B cell (primary cell): ENCODE measurements at regions not wholly inside any gene's neighbourhood (a gene's known extent, or its start where the extent isn't known, plus 50 kb on each side); places are given as distances from the start of the nearest gene placed in this dataset.

Source experiments
- ATAC-seq: fragments of 200-7000 bp; cut with Tn5 transposase; one replicate; pipeline ENCODE4 v1.10.0; 2021; ENCODE audit warnings: low read depth, mild to moderate bottlenecking, moderate number of reproducible peaks, moderate library complexity
- CTCF ChIA-PET: fragments of 350-600 bp; sonication (Branson Sonifier 250); formaldehyde crosslinking; loops from one replicate; lab custom pipeline; 2021; ENCODE audit warnings: antibody characterized with exemption, inconsistent platforms; lab: Charles Lee
- POLR2A ChIA-PET: fragments of 350-600 bp; sonication (Branson Sonifier 250); formaldehyde crosslinking; loops from one replicate; lab custom pipeline; 2021; ENCODE audit warnings: antibody characterized with exemption; lab: Charles Lee
- DNase-seq: peaks from one replicate; pipeline ENCODE4 v3.0.0; 2013
- H2AFZ ChIP-seq: 2 replicates; pipeline ENCODE4 v1.6.1; 2012; ENCODE audit warnings: mild to moderate bottlenecking, low read depth, low read length; ENCODE audit not compliant: insufficient read depth, poor library complexity, severe bottlenecking
- H3K27ac ChIP-seq, 2 donors: 1 replicate in 1 of 2; 2 replicates in 1 of 2; pipeline ENCODE4 v1.5.1; 2012 to 2013; ENCODE audit warnings: low read length in 2 of 2, mild to moderate bottlenecking in 2 of 2, moderate library complexity in 1 of 2
- H3K27me3 ChIP-seq, 4 experiments: fragments of 200-600 bp in 1 of 4; sonication (generic) in 1 of 4; replicated peaks in 1 of 4; 1 replicate in 2 of 4; 2 replicates in 2 of 4; pipeline versions ENCODE4 v1.6.1 to v1.7.0; 2013 to 2016; ENCODE audit warnings: low read length in 3 of 4, mild to moderate bottlenecking in 2 of 4, mixed read lengths in 1 of 4, moderate library complexity in 1 of 4; ENCODE audit not compliant: insufficient read depth in 4 of 4, control insufficient read depth in 3 of 4; ENCODE audit errors: control extremely low read depth in 1 of 4
- H3K36me3 ChIP-seq, 2 experiments: replicated peaks in 1 of 2; 1 replicate in 1 of 2; 2 replicates in 1 of 2; pipeline versions ENCODE4 v1.6.1 to v1.7.1; 2013; ENCODE audit warnings: low read length in 1 of 2; ENCODE audit not compliant: insufficient read depth in 2 of 2, control insufficient read depth in 1 of 2; ENCODE audit errors: control extremely low read depth in 1 of 2, extremely low read depth in 1 of 2
- H3K4me1 ChIP-seq, 2 donors: fragments of 200-600 bp in 1 of 2; sonication (generic) in 1 of 2; 1 replicate in 1 of 2; 2 replicates in 1 of 2; pipeline versions ENCODE4 v1.5.1 to v1.6.1; 2013 to 2017; ENCODE audit warnings: low read length in 2 of 2; ENCODE audit not compliant: control insufficient read depth in 2 of 2, insufficient read depth in 2 of 2
- H3K4me2 ChIP-seq: replicated peaks from 2 replicates; pipeline ENCODE3; 2012; ENCODE audit warnings: mild to moderate bottlenecking, low read depth, low read length; ENCODE audit not compliant: poor library complexity, severe bottlenecking
- H3K4me3 ChIP-seq, 5 experiments: fragments of 200-600 bp in 1 of 5; sonication (generic) in 1 of 5; 1 replicate in 3 of 5; 2 replicates in 2 of 5; pipeline versions ENCODE4 v1.5.1 to v1.7.0; 2011 to 2016; ENCODE audit warnings: low read length in 4 of 5, mild to moderate bottlenecking in 4 of 5, low read depth in 2 of 5, control low read depth in 1 of 5, moderate library complexity in 1 of 5; ENCODE audit not compliant: insufficient read depth in 1 of 5; ENCODE audit errors: control extremely low read depth in 1 of 5, extremely low read depth in 1 of 5
- H3K79me2 ChIP-seq: fragments of 200-600 bp; sonication (generic); one replicate; pipeline ENCODE4 v1.6.0; 2016; ENCODE audit warnings: low read length; ENCODE audit not compliant: control insufficient read depth, insufficient read depth
- H3K9ac ChIP-seq: fragments of 200-600 bp; sonication (generic); 2 replicates; pipeline ENCODE4 v1.6.1; 2017; ENCODE audit warnings: mild to moderate bottlenecking, low read length, moderate library complexity
- H3K9me3 ChIP-seq, 3 donors: one replicate each; pipeline versions ENCODE4 v1.6.1 to v1.7.1; 2013; ENCODE audit warnings: low read length in 2 of 3; ENCODE audit not compliant: control insufficient read depth in 2 of 3, insufficient read depth in 1 of 3; ENCODE audit errors: control extremely low read depth in 1 of 3
- H4K20me1 ChIP-seq: 2 replicates; pipeline ENCODE4 v1.6.0; 2012; ENCODE audit warnings: mild to moderate bottlenecking, low read length; ENCODE audit not compliant: insufficient read depth, control insufficient read depth, poor library complexity, severe bottlenecking
- H3K27ac Mint-ChIP-seq: one replicate; pipeline ENCODE4 v1.8.0; 2021; ENCODE audit warnings: mixed read lengths
- H3K27me3 Mint-ChIP-seq: one replicate; pipeline ENCODE4 v1.8.0; 2021; ENCODE audit warnings: mixed read lengths
- H3K4me1 Mint-ChIP-seq: one replicate; pipeline ENCODE4 v1.8.0; 2021; ENCODE audit warnings: mixed read lengths
- H3K4me3 Mint-ChIP-seq: one replicate; pipeline ENCODE4 v1.8.0; 2021; ENCODE audit warnings: mixed read lengths
- H3K9me3 Mint-ChIP-seq: one replicate; pipeline ENCODE4 v1.8.0; 2022; ENCODE audit warnings: mixed read lengths; ENCODE audit not compliant: insufficient read depth
- CTCF ChIP-seq: fragments of 200-600 bp; IDR thresholded peaks from one replicate; pipeline ENCODE4 v1.8.0; 2022; ENCODE audit warnings: antibody characterized with exemption, mild to moderate bottlenecking
- WGBS: methylation state at CpG from one replicate; pipeline ENCODE4 v1.1.5; 2013; ENCODE audit warnings: missing lambda C conversion rate; ENCODE audit not compliant: insufficient coverage; 5-methylcytosine and 5-hydroxymethylcytosine counted together
- intact Hi-C: fragments of 100-400 bp; cut with micrococcal nuclease; formaldehyde crosslinking; loops from one replicate; pipeline ENCODE4 v1.10.0; 2022

GRCh38 chr2:45169339-45170190 is 160.3 kb upstream of the SIX2 start:
- CTCF ChIA-PET: no interaction called here
- POLR2A ChIA-PET: no interaction called here

More at GRCh38 chr2:45169339-45170190, 160.3 kb upstream of the SIX2 start:
- Mint-ChIP-seq H3K4me1 (peaks cover 15% of the 10 kb centered on the region), H3K27ac (no peak overlapping the region), H3K4me3 (peak overlapping the region; percentile 57), H3K27me3 (peaks cover 73% of the 10 kb centered on the region), H3K9me3 (no peaks in the 10 kb centered on the region)
- peak overlapping the region in 3 of 5 experiments; percentile 29 to 38 (median 31) for H3K4me3 ChIP-seq
- ATAC-seq (no peak), DNase-seq (peak; percentile 29)
- peak overlapping the region; percentile 49 for H3K9ac ChIP-seq
- no peaks in the 10 kb centered on the region for H4K20me1 ChIP-seq
- H2AFZ ChIP-seq: peak overlapping the region; percentile 49
- no peaks in the 10 kb centered on the region for H3K36me3 ChIP-seq
- H3K79me2 ChIP-seq: no peaks in the 10 kb centered on the region
- peaks cover 14 to 21% of the 10 kb centered on the region in 2 donors for H3K4me1 ChIP-seq
- H3K4me2 ChIP-seq: peak overlapping the region; percentile 82
- 3% methylated on average over 93 of the region's 95 CpGs for WGBS
- TF ChIP-seq CTCF: no peak
- intact Hi-C loops: no loop called here
- H3K27me3 ChIP-seq: peaks cover 0 to 37% (median 29%) of the 10 kb centered on the region in 4 experiments
- H3K9me3 ChIP-seq: no peaks in the 10 kb centered on the region
- H3K27ac ChIP-seq: no peak overlapping the region
